Neural crest cell (in vitro differentiated cells): ENCODE measurements at regions not wholly inside any gene's neighbourhood (a gene's known extent, or its start where the extent isn't known, plus 50 kb on each side); places are given as distances from the start of the nearest gene placed in this dataset.

Experiments used
- DNase-seq: peaks from one replicate; pipeline ENCODE4 v3.0.0; 2021; ENCODE audit warnings: low read depth, mixed read lengths, low spot score
- H3K27ac Mint-ChIP-seq: one replicate; pipeline ENCODE4 v1.8.0; 2021; ENCODE audit warnings: mild to moderate bottlenecking, mixed read lengths; ENCODE audit not compliant: unreplicated experiment
- H3K27me3 Mint-ChIP-seq: 2 replicates; pipeline ENCODE4 v1.8.0; 2021; ENCODE audit warnings: low read depth, mild to moderate bottlenecking, mixed read lengths
- H3K36me3 Mint-ChIP-seq: 2 replicates; pipeline ENCODE4 v1.8.0; 2021; ENCODE audit warnings: low read depth, mild to moderate bottlenecking, mixed read lengths
- H3K4me1 Mint-ChIP-seq: 2 replicates; pipeline ENCODE4 v1.8.0; 2021; ENCODE audit warnings: mixed read lengths
- H3K4me3 Mint-ChIP-seq: one replicate; pipeline ENCODE4 v1.8.0; 2021; ENCODE audit warnings: mild to moderate bottlenecking, mixed read lengths
- H3K9me3 Mint-ChIP-seq: 2 replicates; pipeline ENCODE4 v1.8.0; 2021; ENCODE audit warnings: mixed read lengths
- TF ChIP-seq, protein P1 (sequence below): fragments of 200-600 bp; sonication (generic); conservative IDR thresholded peaks from 2 replicates; pipeline ENCODE4 v1.5.0; 2021; ENCODE audit warnings: antibody characterized with exemption, mild to moderate bottlenecking

- TF ChIP-seq, protein P1, sequence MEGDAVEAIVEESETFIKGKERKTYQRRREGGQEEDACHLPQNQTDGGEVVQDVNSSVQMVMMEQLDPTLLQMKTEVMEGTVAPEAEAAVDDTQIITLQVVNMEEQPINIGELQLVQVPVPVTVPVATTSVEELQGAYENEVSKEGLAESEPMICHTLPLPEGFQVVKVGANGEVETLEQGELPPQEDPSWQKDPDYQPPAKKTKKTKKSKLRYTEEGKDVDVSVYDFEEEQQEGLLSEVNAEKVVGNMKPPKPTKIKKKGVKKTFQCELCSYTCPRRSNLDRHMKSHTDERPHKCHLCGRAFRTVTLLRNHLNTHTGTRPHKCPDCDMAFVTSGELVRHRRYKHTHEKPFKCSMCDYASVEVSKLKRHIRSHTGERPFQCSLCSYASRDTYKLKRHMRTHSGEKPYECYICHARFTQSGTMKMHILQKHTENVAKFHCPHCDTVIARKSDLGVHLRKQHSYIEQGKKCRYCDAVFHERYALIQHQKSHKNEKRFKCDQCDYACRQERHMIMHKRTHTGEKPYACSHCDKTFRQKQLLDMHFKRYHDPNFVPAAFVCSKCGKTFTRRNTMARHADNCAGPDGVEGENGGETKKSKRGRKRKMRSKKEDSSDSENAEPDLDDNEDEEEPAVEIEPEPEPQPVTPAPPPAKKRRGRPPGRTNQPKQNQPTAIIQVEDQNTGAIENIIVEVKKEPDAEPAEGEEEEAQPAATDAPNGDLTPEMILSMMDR: no peak
- no peaks in the 10 kb centered on the region for H3K4me1 Mint-ChIP-seq
- no peaks in the 10 kb centered on the region for H3K9me3 Mint-ChIP-seq
- no peak for DNase-seq
- peaks cover 7% of the 10 kb centered on the region for H3K27me3 Mint-ChIP-seq
- no peaks in the 10 kb centered on the region for H3K36me3 Mint-ChIP-seq
- H3K4me3 Mint-ChIP-seq: no peak overlapping the region
- no peak overlapping the region for H3K27ac Mint-ChIP-seq
These were observed 145.9 kb upstream of the WDR11 start for GRCh38 chr10:120705309-120705708.

- Mint-ChIP-seq H3K27me3 (peaks cover 2% of the 10 kb centered on the region), H3K4me1 (no peaks in the 10 kb centered on the region), H3K4me3 (no peak overlapping the region), H3K27ac (no peak overlapping the region), H3K9me3 (no peaks in the 10 kb centered on the region), H3K36me3 (no peaks in the 10 kb centered on the region)
- TF ChIP-seq, protein P1: no peak
- DNase-seq: no peak
These were observed 141.1 kb upstream of the WDR11 start for GRCh38 chr10:120710076-120710475.

DNA sequence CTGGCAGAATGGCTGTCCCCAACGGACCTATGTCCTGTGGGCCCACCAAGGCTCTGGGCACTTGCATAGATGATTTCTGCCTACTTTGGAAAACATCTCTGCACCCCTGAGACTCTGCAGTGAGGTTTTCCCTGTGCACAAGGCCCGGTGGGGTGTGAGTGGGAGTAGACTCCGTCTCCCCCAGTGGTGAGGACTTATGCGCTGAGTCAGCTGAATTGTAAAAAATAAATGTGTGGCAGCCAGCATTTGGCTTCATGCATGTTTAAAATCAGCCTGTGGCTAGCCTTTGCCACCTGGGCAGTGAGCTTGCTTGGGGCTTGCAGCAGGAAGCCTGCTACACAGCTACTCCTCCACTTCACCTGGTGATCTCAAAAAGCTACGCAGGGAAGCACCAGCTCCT is 139.3 kb upstream of the WDR11 start:
- Mint-ChIP-seq H3K27ac (no peak overlapping the region), H3K27me3 (no peaks in the 10 kb centered on the region), H3K4me3 (no peak overlapping the region), H3K36me3 (no peaks in the 10 kb centered on the region), H3K9me3 (peaks cover under 1% of the 10 kb centered on the region), H3K4me1 (no peaks in the 10 kb centered on the region)
- no peak for DNase-seq
- TF ChIP-seq, protein P1: no peak

DNA sequence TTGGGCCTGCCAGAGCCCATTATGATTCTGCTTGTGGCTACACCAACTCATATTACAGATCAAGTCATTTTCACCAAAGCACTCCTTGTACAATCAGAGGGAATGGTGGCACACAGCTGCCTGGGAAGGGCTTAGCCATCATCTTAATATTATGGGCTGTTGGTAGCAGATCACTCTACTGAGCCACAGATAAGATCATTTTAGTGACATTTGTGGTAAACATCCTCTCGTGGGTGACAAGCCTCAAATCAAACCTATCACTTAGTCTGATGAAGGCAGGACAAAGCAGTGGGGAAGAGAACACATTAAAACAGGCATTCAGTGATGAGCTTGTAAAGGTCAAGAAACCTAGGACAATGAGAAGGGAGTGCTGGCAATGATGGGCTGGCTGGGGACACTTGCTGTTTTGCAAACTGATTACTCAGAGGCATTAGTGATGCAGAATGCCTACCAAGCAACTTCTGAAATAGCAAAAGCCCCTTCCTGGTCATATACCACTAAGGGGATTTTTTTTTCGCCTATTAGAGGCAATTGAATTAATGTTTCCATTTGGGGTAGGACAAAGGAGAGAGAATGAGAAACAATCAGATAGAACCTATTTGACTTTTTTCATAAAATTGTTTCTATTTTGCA is 137.5 kb upstream of the WDR11 start:
- no peak for DNase-seq
- Mint-ChIP-seq H3K36me3 (peaks cover 3% of the 10 kb centered on the region), H3K27ac (no peak overlapping the region), H3K27me3 (no peaks in the 10 kb centered on the region), H3K4me1 (no peaks in the 10 kb centered on the region), H3K9me3 (peaks cover 3% of the 10 kb centered on the region), H3K4me3 (no peak overlapping the region)
- TF ChIP-seq, protein P1: no peak

- no peaks in the 10 kb centered on the region for H3K4me1 Mint-ChIP-seq
- TF ChIP-seq, protein P1: no peak
- peaks cover 3% of the 10 kb centered on the region for H3K36me3 Mint-ChIP-seq
These were observed 136.0 kb upstream of the WDR11 start for GRCh38 chr10:120715171-120715570.

DNA sequence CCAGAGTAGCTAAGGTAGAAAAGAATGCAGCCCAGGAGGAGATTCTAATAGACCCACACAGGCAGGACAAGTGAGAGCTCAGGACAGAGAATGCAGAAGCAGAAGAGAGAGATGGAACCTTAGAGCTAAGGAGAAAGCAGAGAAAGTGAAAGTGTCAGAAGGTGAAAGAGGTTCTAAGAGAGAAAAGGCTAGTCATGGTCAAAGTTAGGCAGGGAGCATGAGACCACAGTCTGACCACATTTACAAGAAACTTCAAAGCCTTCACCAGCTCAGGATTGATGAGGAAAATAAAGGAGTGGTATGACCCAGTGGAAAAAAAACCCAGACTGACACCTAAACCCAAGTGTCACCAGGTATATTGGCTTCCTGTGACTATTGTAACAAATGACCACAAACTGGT is 131.8 kb upstream of the WDR11 start:
- H3K27ac Mint-ChIP-seq: no peak overlapping the region
- H3K4me1 Mint-ChIP-seq: no peaks in the 10 kb centered on the region
- DNase-seq: no peak
- TF ChIP-seq, protein P1: no peak
- H3K9me3 Mint-ChIP-seq: peaks cover 3% of the 10 kb centered on the region
- H3K36me3 Mint-ChIP-seq: peaks cover 3% of the 10 kb centered on the region
- no peaks in the 10 kb centered on the region for H3K27me3 Mint-ChIP-seq
- H3K4me3 Mint-ChIP-seq: no peak overlapping the region

More at GRCh38 chr10:120715171-120715570, 136.0 kb upstream of the WDR11 start:
- no peaks in the 10 kb centered on the region for H3K27me3 Mint-ChIP-seq
- no peak overlapping the region for H3K27ac Mint-ChIP-seq
- DNase-seq: no peak
- no peak overlapping the region for H3K4me3 Mint-ChIP-seq
- H3K9me3 Mint-ChIP-seq: peaks cover 3% of the 10 kb centered on the region
